ENCODE measurements at regions not wholly inside any gene's neighbourhood (a gene's known extent, or its start where the extent isn't known, plus 50 kb on each side); places are given as distances from the start of the nearest gene placed in this dataset.

- TF ChIP-seq, protein P1, sequence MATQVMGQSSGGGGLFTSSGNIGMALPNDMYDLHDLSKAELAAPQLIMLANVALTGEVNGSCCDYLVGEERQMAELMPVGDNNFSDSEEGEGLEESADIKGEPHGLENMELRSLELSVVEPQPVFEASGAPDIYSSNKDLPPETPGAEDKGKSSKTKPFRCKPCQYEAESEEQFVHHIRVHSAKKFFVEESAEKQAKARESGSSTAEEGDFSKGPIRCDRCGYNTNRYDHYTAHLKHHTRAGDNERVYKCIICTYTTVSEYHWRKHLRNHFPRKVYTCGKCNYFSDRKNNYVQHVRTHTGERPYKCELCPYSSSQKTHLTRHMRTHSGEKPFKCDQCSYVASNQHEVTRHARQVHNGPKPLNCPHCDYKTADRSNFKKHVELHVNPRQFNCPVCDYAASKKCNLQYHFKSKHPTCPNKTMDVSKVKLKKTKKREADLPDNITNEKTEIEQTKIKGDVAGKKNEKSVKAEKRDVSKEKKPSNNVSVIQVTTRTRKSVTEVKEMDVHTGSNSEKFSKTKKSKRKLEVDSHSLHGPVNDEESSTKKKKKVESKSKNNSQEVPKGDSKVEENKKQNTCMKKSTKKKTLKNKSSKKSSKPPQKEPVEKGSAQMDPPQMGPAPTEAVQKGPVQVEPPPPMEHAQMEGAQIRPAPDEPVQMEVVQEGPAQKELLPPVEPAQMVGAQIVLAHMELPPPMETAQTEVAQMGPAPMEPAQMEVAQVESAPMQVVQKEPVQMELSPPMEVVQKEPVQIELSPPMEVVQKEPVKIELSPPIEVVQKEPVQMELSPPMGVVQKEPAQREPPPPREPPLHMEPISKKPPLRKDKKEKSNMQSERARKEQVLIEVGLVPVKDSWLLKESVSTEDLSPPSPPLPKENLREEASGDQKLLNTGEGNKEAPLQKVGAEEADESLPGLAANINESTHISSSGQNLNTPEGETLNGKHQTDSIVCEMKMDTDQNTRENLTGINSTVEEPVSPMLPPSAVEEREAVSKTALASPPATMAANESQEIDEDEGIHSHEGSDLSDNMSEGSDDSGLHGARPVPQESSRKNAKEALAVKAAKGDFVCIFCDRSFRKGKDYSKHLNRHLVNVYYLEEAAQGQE (IDR thresholded peaks at IDR 0.05; ENCODE audit: low read depth, low read length): no peak
- TF ChIP-seq BRCA1 (IDR thresholded peaks at IDR 0.05; ENCODE audit: low read depth, low read length) (no peak), SRF (IDR thresholded peaks at IDR 0.05; ENCODE audit: low read depth in 2 of 2, low read length in 2 of 2) (no peak), SMARCA5 (IDR thresholded peaks at IDR 0.05) (no peak), ZNF687 (IDR thresholded peaks at IDR 0.05) (no peak), KDM1A (IDR thresholded peaks at IDR 0.05; ENCODE audit: borderline replicate concordance) (no peak)
- TF ChIP-seq, protein P2, sequence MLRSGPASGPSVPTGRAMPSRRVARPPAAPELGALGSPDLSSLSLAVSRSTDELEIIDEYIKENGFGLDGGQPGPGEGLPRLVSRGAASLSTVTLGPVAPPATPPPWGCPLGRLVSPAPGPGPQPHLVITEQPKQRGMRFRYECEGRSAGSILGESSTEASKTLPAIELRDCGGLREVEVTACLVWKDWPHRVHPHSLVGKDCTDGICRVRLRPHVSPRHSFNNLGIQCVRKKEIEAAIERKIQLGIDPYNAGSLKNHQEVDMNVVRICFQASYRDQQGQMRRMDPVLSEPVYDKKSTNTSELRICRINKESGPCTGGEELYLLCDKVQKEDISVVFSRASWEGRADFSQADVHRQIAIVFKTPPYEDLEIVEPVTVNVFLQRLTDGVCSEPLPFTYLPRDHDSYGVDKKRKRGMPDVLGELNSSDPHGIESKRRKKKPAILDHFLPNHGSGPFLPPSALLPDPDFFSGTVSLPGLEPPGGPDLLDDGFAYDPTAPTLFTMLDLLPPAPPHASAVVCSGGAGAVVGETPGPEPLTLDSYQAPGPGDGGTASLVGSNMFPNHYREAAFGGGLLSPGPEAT (IDR thresholded peaks at IDR 0.05; ENCODE audit: low read depth): no peak
Observed at GRCh38 chr9:110056062-110056461, 151.9 kb downstream of the C9orf152 start (continued).
